Transverse colon (tissue), 3 donors: ENCODE measurements at regions not wholly inside any gene's neighbourhood (a gene's known extent, or its start where the extent isn't known, plus 50 kb on each side); places are given as distances from the start of the nearest gene placed in this dataset.

Source experiments
- CTCF ChIP-seq, 5 experiments: fragments of 200-600 bp in 3 of 5; fragments of 450-650 bp in 2 of 5; sonication (generic) in 3 of 5; IDR thresholded peaks; 1 replicate in 2 of 5; 2 replicates in 3 of 5; pipeline ENCODE4 v1.5.1; 2016 to 2017; ENCODE audit warnings: antibody characterized with exemption in 5 of 5, inconsistent platforms in 3 of 5, mild to moderate bottlenecking in 2 of 5, moderate library complexity in 1 of 5
- EP300 ChIP-seq: sonication (generic); formaldehyde crosslinking; IDR thresholded peaks from one replicate; pipeline ENCODE4 v1.6.1; 2017; ENCODE audit warnings: antibody characterized with exemption, low read depth
- POLR2A ChIP-seq: fragments of 450-650 bp; IDR thresholded peaks from one replicate; pipeline ENCODE4 v1.6.1; 2016; ENCODE audit warnings: antibody characterized with exemption, mild to moderate bottlenecking, moderate library complexity

GRCh38 chr14:25626986-25627385, 577.0 kb upstream of the STXBP6 start:
- TF ChIP-seq POLR2A, result no peak
- TF ChIP-seq CTCF (IDR thresholded peaks at IDR 0.05), result no peak
- TF ChIP-seq EP300, result no peak
